ENCODE measurements at regions not wholly inside any gene's neighbourhood (a gene's known extent, or its start where the extent isn't known, plus 50 kb on each side); places are given as distances from the start of the nearest gene placed in this dataset.
A peak's percentile ranks its signal among the peaks of the same experiment; 100 is the strongest.

GRCh38 chr12:66744956-66745383 is 66.1 kb upstream of the GRIP1 start:
- TF ChIP-seq ZBTB42 (CRISPR knock-in tag; IDR thresholded peaks at IDR 0.05) (no peak), CBX5 (CRISPR knock-in tag; IDR thresholded peaks at IDR 0.05; ENCODE audit: borderline replicate concordance) (no peak), MAFK (conservative IDR thresholded peaks at IDR 0.05 in 1 of 2, IDR thresholded peaks at IDR 0.05 in 1 of 2; ENCODE audit: low read length in 2 of 2) (peak; percentile 88 to 92), MAFF (IDR thresholded peaks at IDR 0.05; ENCODE audit: low read depth, low read length) (peak; percentile 89)
- Histone ChIP-seq H2AFZ (ENCODE audit: low read length) (no peak overlapping the region), H3K9me3 (ENCODE audit: low read length) (no peaks in the 10 kb centered on the region), H3K9ac (ENCODE audit: insufficient read depth, low read depth, low read length) (no peak overlapping the region), H4K20me1 (ENCODE audit: insufficient read depth, low read length) (no peaks in the 10 kb centered on the region), H3K27me3 (ENCODE audit: control insufficient read depth in 1 of 2, insufficient read depth in 2 of 2, low read length in 2 of 2) (no peaks in the 10 kb centered on the region; a peak in 1 of 5 replicates), H3K79me2 (ENCODE audit: insufficient read depth, low read length) (no peaks in the 10 kb centered on the region), H3K4me3 (replicated peaks in 1 of 3; ENCODE audit: insufficient read depth in 1 of 3, low read depth in 2 of 3, low read length in 3 of 3) (no peak overlapping the region), H3K36me3 (replicated peaks in 1 of 2; ENCODE audit: control insufficient read depth in 1 of 2, insufficient read depth in 2 of 2, low read length in 2 of 2) (no peaks in the 10 kb centered on the region), H3K4me1 (ENCODE audit: insufficient read depth, low read length) (no peaks in the 10 kb centered on the region), H3K4me2 (ENCODE audit: low read depth, low read length) (no peak overlapping the region), H3K27ac (ENCODE audit: extremely low read length, insufficient read depth, low read length) (no peak overlapping the region)
- WGBS (ENCODE audit: low lambda C conversion rate): 2% methylated on average over 3 of the region's 3 CpGs
- intact Hi-C loops (cut with micrococcal nuclease; ENCODE audit: unreplicated experiment) (no loop called here), in situ Hi-C loops (cut with HindIII; ENCODE audit: extremely low pct_ligation_motif_present, low pct_unique_long_range_greater_than_20kb) (no loop called here)
- FAIRE-seq (no peak), ATAC-seq (no peak), DNase-seq (ENCODE audit: low spot score) (no peak)
- CTCF ChIA-PET (ENCODE audit: low intra/inter-chr PET ratio, low total read pairs): no interaction called here
- POLR2A ChIA-PET: no interaction called here
- BruUV-seq (replicated peaks): no TSS peak

- BruUV-seq (replicated peaks): no TSS peak
- Histone ChIP-seq H3K27ac (ENCODE audit: extremely low read length, insufficient read depth, low read length) (no peak overlapping the region), H3K79me2 (ENCODE audit: insufficient read depth, low read length) (no peaks in the 10 kb centered on the region), H3K36me3 (replicated peaks in 1 of 2; ENCODE audit: control insufficient read depth in 1 of 2, insufficient read depth in 2 of 2, low read length in 2 of 2) (no peaks in the 10 kb centered on the region), H3K27me3 (ENCODE audit: control insufficient read depth in 1 of 2, insufficient read depth in 2 of 2, low read length in 2 of 2) (no peaks in the 10 kb centered on the region; a peak in 1 of 5 replicates), H3K4me3 (replicated peaks in 1 of 3; ENCODE audit: insufficient read depth in 1 of 3, low read depth in 2 of 3, low read length in 3 of 3) (no peak overlapping the region), H3K4me2 (ENCODE audit: low read depth, low read length) (no peak overlapping the region), H3K9ac (ENCODE audit: insufficient read depth, low read depth, low read length) (no peak overlapping the region), H3K4me1 (ENCODE audit: insufficient read depth, low read length) (no peaks in the 10 kb centered on the region), H4K20me1 (ENCODE audit: insufficient read depth, low read length) (no peaks in the 10 kb centered on the region), H2AFZ (ENCODE audit: low read length) (no peak overlapping the region), H3K9me3 (ENCODE audit: low read length) (no peaks in the 10 kb centered on the region)
- DNase-seq (ENCODE audit: low spot score) (no peak), ATAC-seq (no peak), FAIRE-seq (no peak)
- TF ChIP-seq ZNF576 (CRISPR knock-in tag; IDR thresholded peaks at IDR 0.05) (no peak), FOXC1 (CRISPR knock-in tag; IDR thresholded peaks at IDR 0.05; ENCODE audit: borderline replicate concordance) (no peak), ZNF30 (CRISPR knock-in tag; IDR thresholded peaks at IDR 0.05) (no peak), THAP9 (CRISPR knock-in tag; IDR thresholded peaks at IDR 0.05; ENCODE audit: borderline replicate concordance) (no peak)
- 11% methylated on average over 1 of the region's 1 CpG for WGBS (ENCODE audit: low lambda C conversion rate)
- ChIA-PET CTCF (ENCODE audit: low intra/inter-chr PET ratio, low total read pairs) (no interaction called here), POLR2A (no interaction called here)
- intact Hi-C loops (cut with micrococcal nuclease; ENCODE audit: unreplicated experiment): no loop called here
- in situ Hi-C loops (cut with HindIII; ENCODE audit: extremely low pct_ligation_motif_present, low pct_unique_long_range_greater_than_20kb): no loop called here
Observed at GRCh38 chr12:66746489-66747201, 67.8 kb upstream of the GRIP1 start.

All from HepG2 (cell line).